DOHH2 (cell line): ENCODE measurements at regions not wholly inside any gene's neighbourhood (a gene's known extent, or its start where the extent isn't known, plus 50 kb on each side); places are given as distances from the start of the nearest gene placed in this dataset.
"Not testable (repeated sequence)": the region's sequence is repeated elsewhere in the genome, so short reads cannot be mapped to it uniquely, and the experiment has no call there.

ENCODE experiments used
- CTCF ChIP-seq: fragments of 200-600 bp; sonication (generic); IDR thresholded peaks from one replicate; pipeline ENCODE4 v1.5.1; 2014; ENCODE audit warnings: antibody characterized with exemption, mild to moderate bottlenecking, low read depth, low read length; ENCODE audit not compliant: poor library complexity, severe bottlenecking
- EZH2phosphoT487 ChIP-seq: fragments of 200-600 bp; sonication (generic); IDR thresholded peaks from 2 replicates; pipeline ENCODE4 v1.6.1; 2017; ENCODE audit warnings: borderline replicate concordance, mild to moderate bottlenecking, antibody characterized with exemption, low read length, moderate library complexity, mixed read lengths

- not testable (repeated sequence) for TF ChIP-seq CTCF, EZH2phosphoT487
Observed at GRCh38 chr1:800397-800796, 113.9 kb upstream of the OR4F16 start.
